Astrocyte (in vitro differentiated cells and primary cell): ENCODE measurements at regions not wholly inside any gene's neighbourhood (a gene's known extent, or its start where the extent isn't known, plus 50 kb on each side); places are given as distances from the start of the nearest gene placed in this dataset.

Experiments
- DNase-seq: peaks from one replicate; pipeline ENCODE4 v3.0.0-alpha.2; 2010; ENCODE audit warnings: low read depth
- FAIRE-seq: peaks from 2 replicates; lab custom pipeline; 2011; peaks lifted over from hg19 to GRCh38; lab: Jason Lieb, UNC
- H2AFZ ChIP-seq: 2 replicates; pipeline ENCODE4 v1.6.0; 2012; ENCODE audit warnings: low read depth, low read length, inconsistent platforms
- H3K27ac ChIP-seq: 2 replicates; pipeline ENCODE4 v1.5.1; 2011; ENCODE audit warnings: low read depth, low read length, inconsistent platforms
- H3K27me3 ChIP-seq: 2 replicates; pipeline ENCODE4 v1.6.0; 2011; ENCODE audit warnings: low read length, inconsistent platforms; ENCODE audit not compliant: insufficient read depth
- H3K36me3 ChIP-seq: 2 replicates; pipeline ENCODE4 v1.5.1; 2011; ENCODE audit warnings: low read length, inconsistent platforms; ENCODE audit not compliant: insufficient read depth
- H3K4me1 ChIP-seq: 2 replicates; pipeline ENCODE4 v1.5.1; 2011; ENCODE audit warnings: low read length, inconsistent platforms; ENCODE audit not compliant: insufficient read depth
- H3K4me2 ChIP-seq: 2 replicates; pipeline ENCODE4 v1.6.0; 2012; ENCODE audit warnings: low read length, inconsistent platforms
- H3K4me3 ChIP-seq: 2 replicates; pipeline ENCODE4 v1.5.1; 2011; ENCODE audit warnings: low read depth, mild to moderate bottlenecking, low read length, inconsistent platforms; ENCODE audit not compliant: insufficient read depth
- H3K79me2 ChIP-seq: 2 replicates; pipeline ENCODE4 v1.6.0; 2012; ENCODE audit warnings: mild to moderate bottlenecking, low read length, inconsistent platforms; ENCODE audit not compliant: insufficient read depth
- H3K9ac ChIP-seq: 2 replicates; pipeline ENCODE4 v1.6.0; 2012; ENCODE audit warnings: mild to moderate bottlenecking, low read length, inconsistent platforms
- H3K9me3 ChIP-seq: 2 replicates; pipeline ENCODE4 v1.5.1; 2012; ENCODE audit warnings: low read depth, mild to moderate bottlenecking, low read length, inconsistent platforms; ENCODE audit not compliant: insufficient read depth
- H4K20me1 ChIP-seq: 2 replicates; pipeline ENCODE4 v1.6.0; 2012; ENCODE audit warnings: low read length, inconsistent platforms; ENCODE audit not compliant: insufficient read depth
- H3K27ac Mint-ChIP-seq: one replicate; pipeline ENCODE4 v1.8.0; 2021; ENCODE audit warnings: mild to moderate bottlenecking, mixed read lengths; ENCODE audit not compliant: unreplicated experiment
- H3K27me3 Mint-ChIP-seq: one replicate; pipeline ENCODE4 v1.8.0; 2021; ENCODE audit warnings: low read depth, mixed read lengths; ENCODE audit not compliant: unreplicated experiment
- H3K36me3 Mint-ChIP-seq: one replicate; pipeline ENCODE4 v1.8.0; 2021; ENCODE audit warnings: low read depth, mixed read lengths; ENCODE audit not compliant: unreplicated experiment
- H3K4me1 Mint-ChIP-seq: one replicate; pipeline ENCODE4 v1.8.0; 2021; ENCODE audit warnings: low read depth, mixed read lengths; ENCODE audit not compliant: unreplicated experiment
- H3K4me3 Mint-ChIP-seq: one replicate; pipeline ENCODE4 v1.8.0; 2021; ENCODE audit warnings: mild to moderate bottlenecking, moderate library complexity, mixed read lengths; ENCODE audit not compliant: unreplicated experiment
- H3K9me3 Mint-ChIP-seq: one replicate; pipeline ENCODE4 v1.8.0; 2021; ENCODE audit warnings: mild to moderate bottlenecking, mixed read lengths; ENCODE audit not compliant: unreplicated experiment
- CTCF ChIP-seq: IDR thresholded peaks from 2 replicates; pipeline ENCODE4 v1.5.1; 2011; ENCODE audit warnings: low read depth, mild to moderate bottlenecking, inconsistent platforms, low read length, moderate library complexity; ENCODE audit not compliant: insufficient read depth
- EZH2 ChIP-seq: IDR thresholded peaks from 2 replicates; pipeline ENCODE4 v1.6.1; 2012; ENCODE audit warnings: mild to moderate bottlenecking, low read length, inconsistent platforms; ENCODE audit not compliant: insufficient read depth

- no peaks in the 10 kb centered on the region for H3K4me1 ChIP-seq
- H3K9me3 ChIP-seq: no peaks in the 10 kb centered on the region
- no peak overlapping the region for H3K9ac ChIP-seq
- H3K27me3 ChIP-seq: no peaks in the 10 kb centered on the region
- TF ChIP-seq EZH2: no peak
- TF ChIP-seq CTCF: no peak
- Mint-ChIP-seq H3K9me3 (no peaks in the 10 kb centered on the region), H3K27ac (no peak overlapping the region), H3K4me3 (no peak overlapping the region), H3K27me3 (no peaks in the 10 kb centered on the region), H3K4me1 (no peaks in the 10 kb centered on the region), H3K36me3 (no peaks in the 10 kb centered on the region)
- no peaks in the 10 kb centered on the region for H4K20me1 ChIP-seq
- H3K4me2 ChIP-seq: no peak overlapping the region
- H3K4me3 ChIP-seq: no peak overlapping the region
- H2AFZ ChIP-seq: no peak overlapping the region
- H3K36me3 ChIP-seq: no peaks in the 10 kb centered on the region
- DNase-seq (no peak), FAIRE-seq (no peak)
- no peak overlapping the region for H3K27ac ChIP-seq
- H3K79me2 ChIP-seq: no peaks in the 10 kb centered on the region
Observed at GRCh38 chr10:107379601-107380000, 215.1 kb upstream of the SORCS1 start.

GRCh38 chr10:107371801-107372200 is 207.3 kb upstream of the SORCS1 start:
- no peak overlapping the region for H3K27ac ChIP-seq
- no peak overlapping the region for H3K4me2 ChIP-seq
- FAIRE-seq (no peak), DNase-seq (no peak)
- no peaks in the 10 kb centered on the region for H3K4me1 Mint-ChIP-seq
- H3K79me2 ChIP-seq: no peaks in the 10 kb centered on the region
- no peaks in the 10 kb centered on the region for H4K20me1 ChIP-seq
- no peaks in the 10 kb centered on the region for H3K27me3 Mint-ChIP-seq
- H3K27me3 ChIP-seq: no peaks in the 10 kb centered on the region
- H3K4me1 ChIP-seq: no peaks in the 10 kb centered on the region
- H3K9me3 ChIP-seq: no peaks in the 10 kb centered on the region
- no peak for TF ChIP-seq CTCF
- no peak for TF ChIP-seq EZH2
- no peak overlapping the region for H3K4me3 ChIP-seq
- H3K9ac ChIP-seq: no peak overlapping the region
- H3K27ac Mint-ChIP-seq: no peak overlapping the region
- H3K36me3 Mint-ChIP-seq: no peaks in the 10 kb centered on the region
- H3K4me3 Mint-ChIP-seq: no peak overlapping the region
- H2AFZ ChIP-seq: no peak overlapping the region
- no peaks in the 10 kb centered on the region for H3K9me3 Mint-ChIP-seq
- no peaks in the 10 kb centered on the region for H3K36me3 ChIP-seq

- H3K36me3 Mint-ChIP-seq: no peaks in the 10 kb centered on the region
- H3K4me3 Mint-ChIP-seq: no peak overlapping the region
- no peak overlapping the region for H3K4me3 ChIP-seq
- H3K9ac ChIP-seq: no peak overlapping the region
- DNase-seq (no peak), FAIRE-seq (no peak)
- no peaks in the 10 kb centered on the region for H3K79me2 ChIP-seq
- H3K27ac Mint-ChIP-seq: no peak overlapping the region
- TF ChIP-seq CTCF (no peak), EZH2 (no peak)
- no peaks in the 10 kb centered on the region for H3K27me3 ChIP-seq
- H3K27ac ChIP-seq: no peak overlapping the region
- H3K4me1 ChIP-seq: no peaks in the 10 kb centered on the region
- no peaks in the 10 kb centered on the region for H3K27me3 Mint-ChIP-seq
- H3K4me1 Mint-ChIP-seq: no peaks in the 10 kb centered on the region
- no peak overlapping the region for H2AFZ ChIP-seq
- no peaks in the 10 kb centered on the region for H3K9me3 Mint-ChIP-seq
- no peaks in the 10 kb centered on the region for H3K9me3 ChIP-seq
- H3K36me3 ChIP-seq: no peaks in the 10 kb centered on the region
- H3K4me2 ChIP-seq: no peak overlapping the region
- H4K20me1 ChIP-seq: no peaks in the 10 kb centered on the region
Observed at GRCh38 chr10:107364872-107365271, 200.4 kb upstream of the SORCS1 start.
